GM12873 (cell line): ENCODE measurements at regions not wholly inside any gene's neighbourhood (a gene's known extent, or its start where the extent isn't known, plus 50 kb on each side); places are given as distances from the start of the nearest gene placed in this dataset.

ENCODE experiments used
- CTCF ChIP-seq: IDR thresholded peaks from 2 replicates; pipeline ENCODE4 v1.5.1; 2012; ENCODE audit warnings: low read depth, mild to moderate bottlenecking, moderate library complexity, low read length, control low read depth; ENCODE audit not compliant: insufficient read depth; ENCODE audit errors: missing control alignments

- TF ChIP-seq CTCF: no peak
Observed at GRCh38 chr5:96121364-96121763, 159.7 kb upstream of the ELL2 start.

GRCh38 chr5:96120120-96120519, 158.5 kb upstream of the ELL2 start:
- TF ChIP-seq CTCF: no peak

GRCh38 chr5:96117771-96118651, 156.4 kb upstream of the ELL2 start:
- TF ChIP-seq CTCF: no peak

GRCh38 chr5:96115147-96115807, 153.6 kb upstream of the ELL2 start:
- TF ChIP-seq CTCF: no peak

GRCh38 chr5:96114736-96115135, 153.1 kb upstream of the ELL2 start:
- no peak for TF ChIP-seq CTCF

GRCh38 chr5:96113170-96113939, 151.7 kb upstream of the ELL2 start:
- TF ChIP-seq CTCF: no peak

GRCh38 chr5:96112703-96113102, 151.1 kb upstream of the ELL2 start:
- TF ChIP-seq CTCF: no peak
